ENCODE measurements at regions not wholly inside any gene's neighbourhood (a gene's known extent, or its start where the extent isn't known, plus 50 kb on each side); places are given as distances from the start of the nearest gene placed in this dataset.

- no peak for TF ChIP-seq CTCF (IDR thresholded peaks at IDR 0.05; ENCODE audit: extremely low read depth, insufficient read depth, missing control alignments)
- no peak for DNase-seq (ENCODE audit: low spot score)
- in situ Hi-C loops (cut with MboI; ENCODE audit: low pct_unique_long_range_greater_than_20kb, low sequenced_read_pairs, unreplicated experiment) = no loop called here
Observed at GRCh38 chr1:4495809-4496208, 158.6 kb upstream of the AJAP1 start.

DNA sequence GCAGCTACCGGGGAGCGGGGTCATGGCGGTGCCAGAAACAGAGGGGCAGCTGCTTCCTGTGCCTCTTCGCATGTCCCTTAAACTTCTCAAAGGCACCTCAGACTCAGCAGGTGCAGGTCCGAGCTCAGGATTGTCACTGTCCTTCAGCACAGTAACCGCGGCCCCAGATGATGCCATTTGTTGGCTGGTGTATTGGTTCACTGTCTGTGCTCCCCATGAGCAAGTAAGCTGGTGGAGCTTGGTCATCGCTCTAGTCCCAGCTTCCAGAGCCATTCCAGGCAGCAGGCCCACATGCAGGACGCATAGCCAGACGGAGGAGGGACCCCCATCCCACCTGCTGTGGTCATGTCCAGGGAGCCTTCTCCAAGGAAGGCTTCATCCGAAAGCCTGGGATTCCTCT is 154.0 kb upstream of the AJAP1 start:
- in situ Hi-C loops (cut with MboI; ENCODE audit: low pct_unique_long_range_greater_than_20kb, low sequenced_read_pairs, unreplicated experiment) = no loop called here
- no peak for DNase-seq (ENCODE audit: low spot score)
- TF ChIP-seq CTCF (IDR thresholded peaks at IDR 0.05; ENCODE audit: extremely low read depth, insufficient read depth, missing control alignments) = no peak

DNA sequence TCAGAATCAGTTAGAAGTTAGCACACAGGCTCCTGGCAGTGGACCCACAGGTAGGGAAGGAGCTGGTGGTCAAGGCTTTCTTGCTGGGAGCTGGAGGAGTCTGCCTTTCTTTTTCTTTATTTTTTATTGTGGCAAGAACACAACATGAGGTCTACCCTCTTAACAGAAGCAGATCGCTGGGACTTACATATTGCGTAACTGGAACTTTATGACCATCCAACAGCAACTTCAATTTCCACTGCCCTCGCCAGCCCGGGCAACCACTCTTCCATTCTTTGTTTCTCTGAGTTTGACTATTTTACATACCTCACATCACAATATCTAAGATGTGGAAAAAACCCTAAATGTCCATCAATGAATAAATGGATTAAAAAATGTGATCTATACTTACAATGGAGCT is 147.8 kb upstream of the AJAP1 start:
- no peak for TF ChIP-seq CTCF (IDR thresholded peaks at IDR 0.05; ENCODE audit: extremely low read depth, insufficient read depth, missing control alignments)
- in situ Hi-C loops (cut with MboI; ENCODE audit: low pct_unique_long_range_greater_than_20kb, low sequenced_read_pairs, unreplicated experiment) = no loop called here
- no peak for DNase-seq (ENCODE audit: low spot score)

DNA sequence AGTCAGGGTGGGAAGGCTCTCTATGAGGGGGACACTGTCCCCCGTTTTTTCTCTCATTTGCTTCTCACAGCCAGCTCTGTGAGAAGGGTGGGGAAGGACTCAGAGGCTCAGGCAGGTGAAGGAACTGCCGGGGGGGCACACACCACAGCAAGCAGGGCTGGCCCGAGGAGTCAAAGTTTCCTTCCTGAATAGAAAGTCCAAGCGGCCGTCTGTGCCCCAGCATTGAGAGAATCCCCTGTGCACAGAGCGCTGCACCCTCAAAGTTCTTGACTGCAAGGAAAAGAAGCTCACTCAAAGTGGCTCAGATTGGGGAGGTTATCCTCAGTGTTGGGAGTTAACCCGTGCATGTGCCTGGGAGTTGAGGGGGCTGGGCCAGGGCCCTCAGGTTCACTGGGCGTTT is 145.2 kb upstream of the AJAP1 start:
- TF ChIP-seq CTCF (IDR thresholded peaks at IDR 0.05; ENCODE audit: extremely low read depth, insufficient read depth, missing control alignments) = no peak
- in situ Hi-C loops (cut with MboI; ENCODE audit: low pct_unique_long_range_greater_than_20kb, low sequenced_read_pairs, unreplicated experiment) = no loop called here
- no peak for DNase-seq (ENCODE audit: low spot score)

DNA sequence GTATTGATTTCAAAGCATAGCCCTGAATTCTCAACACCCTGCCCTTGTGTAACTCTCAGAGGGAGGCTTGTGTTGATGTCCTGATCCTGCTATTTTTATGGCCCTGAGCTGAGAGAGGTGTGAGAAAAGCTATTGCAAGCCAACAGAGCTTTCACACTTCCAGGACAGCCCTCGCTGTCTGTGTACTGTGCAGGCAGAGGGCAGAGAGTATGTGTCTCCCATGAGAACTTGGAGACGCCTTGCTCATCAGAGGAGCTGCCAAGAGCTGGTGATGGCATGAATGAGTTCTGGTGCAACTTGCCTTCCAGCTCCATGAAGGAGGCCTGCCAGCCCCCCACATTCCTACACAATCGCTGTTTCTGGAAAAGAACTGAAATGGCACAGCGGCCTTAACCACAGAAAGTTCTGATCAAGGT is 144.1 kb upstream of the AJAP1 start:
- no peak for TF ChIP-seq CTCF (IDR thresholded peaks at IDR 0.05; ENCODE audit: extremely low read depth, insufficient read depth, missing control alignments)
- in situ Hi-C loops (cut with MboI; ENCODE audit: low pct_unique_long_range_greater_than_20kb, low sequenced_read_pairs, unreplicated experiment) = no loop called here
- DNase-seq (ENCODE audit: low spot score) = no peak

- in situ Hi-C loops (cut with MboI; ENCODE audit: low pct_unique_long_range_greater_than_20kb, low sequenced_read_pairs, unreplicated experiment) = no loop called here
- no peak for TF ChIP-seq CTCF (IDR thresholded peaks at IDR 0.05; ENCODE audit: extremely low read depth, insufficient read depth, missing control alignments)
- no peak for DNase-seq (ENCODE audit: low spot score)
Observed at GRCh38 chr1:4511374-4511773, 143.0 kb upstream of the AJAP1 start.

DNA sequence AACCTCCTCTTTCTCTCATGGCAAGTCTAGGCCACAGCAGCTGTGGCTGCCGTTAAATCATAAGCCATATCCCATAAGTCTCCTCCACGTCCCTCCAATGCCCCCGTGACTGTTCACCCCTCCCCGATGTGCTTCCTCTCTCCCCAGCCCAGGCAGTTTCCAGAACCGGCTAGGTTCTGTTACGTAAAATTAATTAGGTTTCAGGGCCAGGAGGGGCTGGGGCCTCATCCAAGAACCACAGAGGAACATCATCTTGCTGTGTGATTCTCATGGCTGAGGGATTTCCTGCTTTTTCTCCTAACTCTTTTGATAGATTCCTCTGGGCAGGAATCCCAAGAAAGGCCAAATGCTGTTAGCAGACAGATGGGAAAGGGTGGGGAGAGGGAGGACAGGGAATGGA is 141.8 kb upstream of the AJAP1 start:
- in situ Hi-C loops (cut with MboI; ENCODE audit: low pct_unique_long_range_greater_than_20kb, low sequenced_read_pairs, unreplicated experiment) = no loop called here
- TF ChIP-seq CTCF (IDR thresholded peaks at IDR 0.05; ENCODE audit: extremely low read depth, insufficient read depth, missing control alignments) = no peak

More for the DNA sequence above, 141.8 kb upstream of the AJAP1 start:
- no peak for DNase-seq (ENCODE audit: low spot score)
